GM21515 (cell line): ENCODE measurements at regions not wholly inside any gene's neighbourhood (a gene's known extent, or its start where the extent isn't known, plus 50 kb on each side); places are given as distances from the start of the nearest gene placed in this dataset.
A peak's percentile ranks its signal among the peaks of the same experiment; 100 is the strongest.

Source experiments
- ATAC-seq: cut with Tn5 transposase; IDR thresholded peaks from one replicate; pipeline ENCODE4 v1.9.1; 2021; ENCODE audit not compliant: unreplicated experiment

GRCh38 chr2:121860033-121860757 is 104.7 kb downstream of the TSN start:
- no peak for ATAC-seq

GRCh38 chr2:121860758-121861227 is 105.3 kb downstream of the TSN start:
- ATAC-seq, result no peak

- ATAC-seq, result no peak
Observed at GRCh38 chr2:121862286-121862685, 106.8 kb downstream of the TSN start.

GRCh38 chr2:121865914-121866313 is 110.5 kb downstream of the TSN start:
- no peak for ATAC-seq

GRCh38 chr2:121866789-121867188 is 111.3 kb downstream of the TSN start:
- ATAC-seq, result no peak

GRCh38 chr2:121868652-121869051 is 113.2 kb downstream of the TSN start:
- no peak for ATAC-seq

GRCh38 chr2:121869363-121869762 is 113.9 kb downstream of the TSN start:
- ATAC-seq, result no peak

- ATAC-seq, result no peak
Observed at GRCh38 chr2:121869873-121870272, 114.4 kb downstream of the TSN start.

- no peak for ATAC-seq
Observed at GRCh38 chr2:121872651-121873050, 117.2 kb downstream of the TSN start.

GRCh38 chr2:121873864-121874263 is 118.4 kb downstream of the TSN start:
- ATAC-seq, result no peak

- no peak for ATAC-seq
Observed at GRCh38 chr2:121875585-121876185, 120.2 kb downstream of the TSN start.

- no peak for ATAC-seq
Observed at GRCh38 chr2:121877366-121877765, 121.9 kb downstream of the TSN start.

GRCh38 chr2:121880283-121880682 is 124.8 kb downstream of the TSN start:
- ATAC-seq, result no peak

GRCh38 chr2:121881038-121881437 is 125.6 kb downstream of the TSN start:
- no peak for ATAC-seq

GRCh38 chr2:121881950-121882349 is 126.5 kb downstream of the TSN start:
- ATAC-seq, result no peak

GRCh38 chr2:121884078-121884477 is 128.6 kb downstream of the TSN start:
- no peak for ATAC-seq

GRCh38 chr2:121884511-121884921 is 129.1 kb downstream of the TSN start:
- no peak for ATAC-seq

- ATAC-seq, result no peak
Observed at GRCh38 chr2:121886059-121886458, 130.6 kb downstream of the TSN start.

GRCh38 chr2:121887513-121888188 is 132.2 kb downstream of the TSN start:
- no peak for ATAC-seq

GRCh38 chr2:121888189-121888557 is 132.7 kb downstream of the TSN start:
- ATAC-seq, result peak; percentile 91

GRCh38 chr2:121890041-121890440 is 134.6 kb downstream of the TSN start:
- no peak for ATAC-seq
